Brain pericyte (primary cell): ENCODE measurements at regions not wholly inside any gene's neighbourhood (a gene's known extent, or its start where the extent isn't known, plus 50 kb on each side); places are given as distances from the start of the nearest gene placed in this dataset.
A peak's percentile ranks its signal among the peaks of the same experiment; 100 is the strongest.
"Not testable (repeated sequence)": the region's sequence is repeated elsewhere in the genome, so short reads cannot be mapped to it uniquely, and the experiment has no call there.

Source experiments
- DNase-seq: peaks from one replicate; pipeline ENCODE4 v3.0.0-alpha.2; 2012; ENCODE audit warnings: low read depth, low spot score

DNA sequence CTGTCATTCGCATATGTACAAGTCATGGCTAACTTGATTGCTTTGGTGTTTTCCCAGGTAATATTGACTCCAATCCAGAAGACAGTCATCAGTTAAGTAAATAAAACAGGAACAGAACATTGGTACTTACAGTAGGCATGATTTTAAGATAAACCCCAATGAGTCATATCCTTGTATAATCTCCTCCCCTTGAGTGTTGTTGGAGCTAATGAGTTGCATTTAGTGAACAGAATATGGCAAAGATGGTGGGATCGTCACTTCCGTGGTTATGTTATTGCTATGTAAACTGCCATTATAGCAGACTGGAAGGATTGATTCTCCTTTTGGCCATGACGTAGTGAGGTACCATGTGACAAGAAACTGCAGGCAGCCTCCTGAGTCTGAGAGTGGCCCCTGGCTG is 102.2 kb downstream of the TMX1 start:
- no peak for DNase-seq

- no peak for DNase-seq
Observed at GRCh38 chr14:51351997-51352396, 112.0 kb downstream of the TMX1 start.

DNA sequence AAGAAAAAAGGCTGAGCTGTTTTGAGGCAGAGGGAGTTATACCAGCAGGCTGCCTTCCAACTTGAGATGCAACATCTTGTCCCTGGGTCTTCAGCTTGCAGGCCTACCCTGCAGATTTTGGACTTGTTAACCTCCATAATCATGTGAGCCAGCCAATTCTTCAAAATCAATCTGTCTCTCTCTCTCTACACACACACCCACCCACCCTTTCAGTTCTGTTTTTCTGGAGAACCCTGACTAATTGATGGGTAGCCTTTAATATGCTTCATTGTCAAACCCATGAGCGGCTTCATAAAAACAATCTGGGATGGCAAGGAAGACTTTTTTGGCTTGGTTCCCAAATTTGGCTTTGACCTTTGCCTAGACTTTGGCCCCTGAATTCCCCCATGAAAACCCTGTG is 113.9 kb downstream of the TMX1 start:
- no peak for DNase-seq

GRCh38 chr14:51354846-51355245 is 114.8 kb downstream of the TMX1 start:
- DNase-seq: no peak

DNA sequence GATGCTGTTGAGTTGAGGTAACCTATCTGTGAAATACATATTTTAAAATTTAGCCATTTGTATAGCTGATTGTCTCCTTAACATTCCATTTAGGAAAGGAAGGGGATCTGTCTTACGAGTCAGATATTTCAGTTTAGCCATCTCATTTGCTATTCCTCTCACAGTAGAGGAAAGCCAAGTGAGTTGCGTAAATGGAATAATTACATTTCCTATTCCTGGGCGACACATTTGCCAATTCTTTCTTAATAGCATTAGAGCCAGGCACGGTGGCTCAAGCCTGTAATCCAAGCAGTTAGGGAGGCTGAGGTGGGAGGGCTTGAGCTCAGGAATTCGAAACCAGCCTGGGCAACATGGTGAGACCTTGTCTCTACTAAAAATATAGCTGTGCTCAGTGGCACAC is 116.3 kb downstream of the TMX1 start:
- DNase-seq: no peak

DNA sequence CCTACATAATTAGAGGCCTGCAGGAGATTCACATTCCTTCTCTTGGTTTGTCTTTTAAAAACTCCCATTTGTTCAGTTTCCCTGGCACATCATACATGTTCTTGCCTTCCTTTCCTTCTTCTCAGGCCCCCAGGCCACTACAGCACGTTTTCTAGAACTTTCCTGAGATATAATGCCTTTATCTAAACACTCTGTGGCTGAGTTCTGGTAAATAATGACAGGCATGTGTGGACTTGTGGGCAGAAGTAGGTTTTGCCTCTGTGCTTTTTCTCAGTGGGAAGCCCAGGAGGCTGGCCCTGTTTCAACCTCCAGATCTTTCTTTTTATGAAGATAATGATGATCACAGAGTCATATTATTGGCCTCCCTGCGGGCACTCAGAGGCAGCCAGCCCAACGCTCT is 117.2 kb downstream of the TMX1 start:
- peak; percentile 44 for DNase-seq

DNA sequence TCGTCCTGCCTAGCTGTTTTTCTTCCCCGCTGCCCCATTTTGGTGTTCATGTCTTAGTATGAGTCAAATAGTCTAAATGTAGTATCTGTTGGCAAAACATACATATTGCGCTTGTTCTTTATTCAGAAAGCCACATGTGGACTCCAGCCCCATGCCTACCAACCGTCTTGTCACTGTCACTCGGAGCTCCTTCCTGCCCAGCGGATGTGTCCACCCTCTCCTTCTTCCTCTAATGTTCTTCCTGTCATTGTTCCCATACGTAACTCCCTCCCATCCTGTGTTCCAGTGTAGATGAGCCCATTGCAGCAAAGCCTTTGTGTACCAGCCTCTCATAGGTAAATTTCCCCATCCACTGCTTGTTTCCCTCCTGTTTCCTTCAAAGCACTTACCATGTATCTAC is 120.5 kb downstream of the TMX1 start:
- no peak for DNase-seq

GRCh38 chr14:51365241-51365965 is 125.4 kb downstream of the TMX1 start:
- DNase-seq: no peak

DNA sequence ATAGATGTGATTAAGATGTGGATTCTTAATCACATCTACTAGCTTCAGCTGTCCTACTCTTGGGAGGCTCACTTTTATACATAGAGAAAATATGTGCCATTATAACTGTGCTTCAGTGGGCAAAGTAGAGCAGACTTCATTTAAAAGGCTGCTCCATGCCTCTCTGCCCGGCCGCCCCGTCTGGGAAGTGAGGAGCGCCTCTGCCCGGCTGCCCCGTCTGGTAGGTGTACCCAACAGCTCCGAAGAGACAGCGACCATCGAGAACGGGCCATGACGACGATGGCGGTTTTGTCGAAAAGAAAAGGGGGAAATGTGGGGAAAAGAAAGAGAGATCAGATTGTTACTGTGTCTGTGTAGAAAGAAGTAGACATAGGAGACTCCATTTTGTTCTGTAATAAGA is 126.4 kb downstream of the TMX1 start:
- DNase-seq: not testable (repeated sequence)

GRCh38 chr14:51366866-51367599 is 127.0 kb downstream of the TMX1 start:
- not testable (repeated sequence) for DNase-seq

DNA sequence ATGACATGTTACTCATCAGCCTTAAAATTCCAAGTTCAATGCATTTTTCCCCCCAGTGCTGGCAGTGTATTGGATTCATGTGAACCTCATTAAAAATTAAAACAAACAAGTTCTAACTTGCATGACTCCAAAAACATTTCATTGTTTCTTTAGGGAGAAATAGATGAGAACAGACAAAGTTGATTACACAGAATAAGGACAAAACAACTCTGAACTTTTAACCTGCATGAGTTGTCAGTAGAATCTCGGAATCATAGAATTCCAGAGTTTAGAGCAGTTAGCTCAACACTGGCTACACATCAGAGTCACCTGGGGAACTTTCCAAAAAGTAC is 127.5 kb downstream of the TMX1 start:
- peak; percentile 39 for DNase-seq

GRCh38 chr14:51368721-51369163 is 128.7 kb downstream of the TMX1 start:
- peak; percentile 57 for DNase-seq

DNA sequence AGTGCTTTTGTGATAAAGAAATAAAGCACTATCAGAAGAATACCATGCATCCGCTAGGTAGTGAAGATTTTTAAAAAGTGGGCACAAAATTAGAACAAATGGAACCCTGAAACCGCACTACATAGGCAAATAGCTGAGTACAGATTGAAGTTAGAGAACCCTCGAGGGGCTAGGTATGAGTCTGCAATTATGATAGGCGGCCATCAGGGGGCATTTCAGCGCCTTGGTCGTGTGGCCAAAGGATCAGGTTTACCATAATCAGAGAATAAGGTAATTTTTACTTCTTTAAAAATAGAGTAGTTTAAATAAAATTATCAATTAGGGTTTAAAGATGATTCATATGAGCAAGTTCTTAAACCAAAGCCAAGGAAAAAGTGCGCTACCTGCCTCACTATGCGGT is 129.8 kb downstream of the TMX1 start:
- no peak for DNase-seq

GRCh38 chr14:51370758-51371386 is 130.8 kb downstream of the TMX1 start:
- DNase-seq: no peak

DNA sequence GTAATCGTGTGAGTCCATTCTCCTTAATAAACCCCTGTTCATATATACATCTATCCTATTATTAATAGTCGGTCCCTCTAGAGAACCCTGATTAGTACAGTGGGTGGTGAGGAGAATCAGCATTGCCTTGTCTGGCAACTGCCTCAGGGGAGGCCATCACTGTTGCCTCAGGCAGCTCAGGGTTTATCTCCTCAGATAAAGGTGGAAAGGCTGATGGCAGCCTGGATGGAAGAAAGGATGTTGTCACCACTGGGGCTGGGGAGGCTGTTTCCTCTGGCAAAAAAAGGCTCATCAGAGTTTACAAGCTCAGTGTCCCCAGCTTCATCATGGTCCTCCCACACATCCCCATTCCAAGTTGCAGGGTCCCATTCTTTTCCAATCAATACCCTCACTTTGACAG is 137.1 kb downstream of the TMX1 start:
- not testable (repeated sequence) for DNase-seq

GRCh38 chr14:51382506-51382905 is 142.5 kb downstream of the TMX1 start:
- DNase-seq: no peak

DNA sequence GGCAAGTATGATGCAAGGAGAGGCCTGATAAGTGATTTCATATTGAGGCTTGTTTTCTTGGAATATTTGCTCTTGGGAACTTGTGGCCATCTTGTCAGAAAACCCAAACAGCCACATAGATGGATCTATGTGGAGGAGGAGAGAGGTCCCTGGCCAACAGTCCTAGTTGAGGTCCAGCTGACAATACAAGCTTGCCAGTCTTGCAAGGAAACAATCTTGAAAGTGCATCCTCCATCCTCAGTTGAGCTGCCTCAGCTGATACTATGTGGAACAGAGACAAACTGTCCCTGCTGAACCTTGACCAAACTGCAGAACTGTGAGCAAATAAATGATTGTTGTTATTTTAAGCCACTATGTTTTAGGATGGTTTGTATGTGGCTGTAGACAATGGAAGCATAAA is 146.4 kb downstream of the TMX1 start:
- DNase-seq: no peak

GRCh38 chr14:51386983-51387735 is 147.1 kb downstream of the TMX1 start:
- DNase-seq: no peak

- DNase-seq: no peak
Observed at GRCh38 chr14:51392416-51392815, 152.4 kb downstream of the TMX1 start.

DNA sequence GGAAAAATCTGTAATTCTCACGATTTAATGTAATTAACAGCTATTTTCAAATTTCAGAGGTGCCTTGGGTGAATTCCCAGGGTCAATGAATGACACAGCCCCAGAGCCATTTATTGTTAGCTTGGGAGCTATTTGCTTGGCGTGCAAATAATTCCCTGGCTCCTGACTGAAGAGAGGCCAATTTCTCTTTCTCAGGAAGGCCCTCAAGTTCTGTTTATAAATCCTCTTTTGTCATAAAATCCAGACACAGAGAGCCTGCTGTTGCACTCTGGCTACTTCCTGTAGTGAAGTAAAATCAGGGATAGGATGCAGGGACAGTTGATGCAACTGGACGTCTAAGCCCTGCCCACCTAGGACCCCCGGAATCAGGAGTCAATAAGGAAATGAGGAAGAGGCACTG is 154.3 kb downstream of the TMX1 start:
- DNase-seq: no peak

- DNase-seq: no peak
Observed at GRCh38 chr14:51394804-51395203, 154.8 kb downstream of the TMX1 start.

GRCh38 chr14:51395361-51395849 is 155.4 kb downstream of the TMX1 start:
- peak; percentile 76 for DNase-seq
